ENCODE measurements at regions not wholly inside any gene's neighbourhood (a gene's known extent, or its start where the extent isn't known, plus 50 kb on each side); places are given as distances from the start of the nearest gene placed in this dataset.

GRCh38 chr15:66881173-66881905, 179.3 kb downstream of the SMAD6 start:
- Histone ChIP-seq H3K27ac (no peak overlapping the region), H3K4me1 (replicated peaks) (no peaks in the 10 kb centered on the region), H3K4me3 (no peak overlapping the region), H3K36me3 (no peaks in the 10 kb centered on the region), H3K27me3 (replicated peaks; ENCODE audit: insufficient read depth) (no peaks in the 10 kb centered on the region), H3K9me3 (no peaks in the 10 kb centered on the region)
- no peak for DNase-seq (ENCODE audit: low spot score)
- intact Hi-C loops (cut with DNase I) = loop anchor here (10.0 kb wide), 1 partner anchor 313 kb away; no protein-coding TSS in a partner anchor
- 93% methylated on average over 12 of the region's 12 CpGs for WGBS
- TF ChIP-seq CTCF (IDR thresholded peaks at IDR 0.05) (no peak), POLR2AphosphoS5 (IDR thresholded peaks at IDR 0.05) (no peak), POLR2A (IDR thresholded peaks at IDR 0.05) (no peak)

GRCh38 chr15:66882251-66883020, 180.4 kb downstream of the SMAD6 start:
- TF ChIP-seq CTCF (IDR thresholded peaks at IDR 0.05) (no peak), POLR2A (IDR thresholded peaks at IDR 0.05) (no peak), POLR2AphosphoS5 (IDR thresholded peaks at IDR 0.05) (no peak)
- Histone ChIP-seq H3K4me1 (replicated peaks) (no peaks in the 10 kb centered on the region), H3K27ac (no peak overlapping the region), H3K36me3 (no peaks in the 10 kb centered on the region), H3K27me3 (replicated peaks; ENCODE audit: insufficient read depth) (no peaks in the 10 kb centered on the region), H3K9me3 (no peaks in the 10 kb centered on the region), H3K4me3 (no peak overlapping the region)
- intact Hi-C loops (cut with DNase I) = loop anchor here (10.0 kb wide), 1 partner anchor 312 kb away; no protein-coding TSS in a partner anchor
- DNase-seq (ENCODE audit: low spot score) = no peak
- WGBS = 86% methylated on average over 11 of the region's 11 CpGs

GRCh38 chr15:66883284-66883911, 181.4 kb downstream of the SMAD6 start:
- peak; percentile 77 for DNase-seq (ENCODE audit: low spot score)
- WGBS = 5% methylated on average over 10 of the region's 10 CpGs
- no peak overlapping the region for H3K4me3 ChIP-seq
- no peaks in the 10 kb centered on the region for H3K9me3 ChIP-seq
- no peaks in the 10 kb centered on the region for H3K36me3 ChIP-seq
- intact Hi-C loops (cut with DNase I) = loop anchor here (10.0 kb wide), 1 partner anchor 311 kb away; no protein-coding TSS in a partner anchor
- no peak for TF ChIP-seq POLR2A (IDR thresholded peaks at IDR 0.05)
- TF ChIP-seq POLR2AphosphoS5 (IDR thresholded peaks at IDR 0.05) = peak; percentile 89
- no peak for TF ChIP-seq CTCF (IDR thresholded peaks at IDR 0.05)
- no peaks in the 10 kb centered on the region for H3K4me1 ChIP-seq (replicated peaks)
- peak overlapping the region in 1 of 2 donors; percentile 12 for H3K27ac ChIP-seq
- no peaks in the 10 kb centered on the region for H3K27me3 ChIP-seq (replicated peaks; ENCODE audit: insufficient read depth)

GRCh38 chr15:66884115-66884622, 181.2 kb upstream of the SMAD3 start:
- Histone ChIP-seq H3K4me3 (no peak overlapping the region), H3K27ac (peak overlapping the region in 1 of 2 donors; percentile 12), H3K9me3 (no peaks in the 10 kb centered on the region), H3K4me1 (replicated peaks) (no peaks in the 10 kb centered on the region), H3K27me3 (replicated peaks; ENCODE audit: insufficient read depth) (no peaks in the 10 kb centered on the region), H3K36me3 (no peaks in the 10 kb centered on the region)
- no peak for DNase-seq (ENCODE audit: low spot score)
- WGBS = 85% methylated on average over 8 of the region's 8 CpGs
- intact Hi-C loops (cut with DNase I) = loop anchor here (10.0 kb wide), 1 partner anchor 311 kb away; no protein-coding TSS in a partner anchor
- TF ChIP-seq CTCF (IDR thresholded peaks at IDR 0.05) (no peak), POLR2AphosphoS5 (IDR thresholded peaks at IDR 0.05) (no peak), POLR2A (IDR thresholded peaks at IDR 0.05) (no peak)

Measured in prostate gland (tissue), 2 donors.